AML-193 (cell line): ENCODE measurements at regions not wholly inside any gene's neighbourhood (a gene's known extent, or its start where the extent isn't known, plus 50 kb on each side); places are given as distances from the start of the nearest gene placed in this dataset.
"Not testable (repeated sequence)": the region's sequence is repeated elsewhere in the genome, so short reads cannot be mapped to it uniquely, and the experiment has no call there.

Experiments used
- DNase-seq, 2 experiments: peaks; one replicate each; lab custom pipeline; 2025; lab: John Stamatoyannopoulos, UW

- DNase-seq: not testable (repeated sequence)
Observed at GRCh38 chr2:131639001-131639620, 111.4 kb downstream of the CCDC74A start.

- peak in 1 of 2 experiments; percentile 17 for DNase-seq
Observed at GRCh38 chr2:131641414-131642206, 113.9 kb downstream of the CCDC74A start.

GRCh38 chr2:131643180-131643579, 115.5 kb downstream of the CCDC74A start:
- DNase-seq: not testable (repeated sequence)

- no peak for DNase-seq
Observed at GRCh38 chr2:131645177-131645765, 117.6 kb downstream of the CCDC74A start.

DNA sequence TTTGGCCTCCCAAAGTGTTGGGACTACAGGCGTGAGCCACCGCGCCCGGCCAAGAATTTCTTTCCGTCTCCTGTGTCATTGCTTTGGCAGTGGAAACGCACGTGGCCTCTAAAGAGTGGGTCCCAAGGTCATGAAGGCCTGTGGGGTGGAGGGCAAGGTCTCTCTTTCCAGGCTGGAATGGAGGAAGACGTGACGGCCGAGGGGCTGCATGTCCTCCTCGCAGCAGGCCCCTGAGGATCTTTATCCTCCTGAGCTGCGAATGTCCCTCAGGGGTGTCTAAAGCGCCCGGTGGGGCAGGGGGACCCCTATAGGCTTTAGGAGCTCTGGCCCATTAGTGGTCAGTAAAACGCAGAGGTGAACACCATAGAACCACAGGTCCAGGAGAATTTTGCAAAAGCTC, 118.5 kb downstream of the CCDC74A start:
- DNase-seq: not testable (repeated sequence)

DNA sequence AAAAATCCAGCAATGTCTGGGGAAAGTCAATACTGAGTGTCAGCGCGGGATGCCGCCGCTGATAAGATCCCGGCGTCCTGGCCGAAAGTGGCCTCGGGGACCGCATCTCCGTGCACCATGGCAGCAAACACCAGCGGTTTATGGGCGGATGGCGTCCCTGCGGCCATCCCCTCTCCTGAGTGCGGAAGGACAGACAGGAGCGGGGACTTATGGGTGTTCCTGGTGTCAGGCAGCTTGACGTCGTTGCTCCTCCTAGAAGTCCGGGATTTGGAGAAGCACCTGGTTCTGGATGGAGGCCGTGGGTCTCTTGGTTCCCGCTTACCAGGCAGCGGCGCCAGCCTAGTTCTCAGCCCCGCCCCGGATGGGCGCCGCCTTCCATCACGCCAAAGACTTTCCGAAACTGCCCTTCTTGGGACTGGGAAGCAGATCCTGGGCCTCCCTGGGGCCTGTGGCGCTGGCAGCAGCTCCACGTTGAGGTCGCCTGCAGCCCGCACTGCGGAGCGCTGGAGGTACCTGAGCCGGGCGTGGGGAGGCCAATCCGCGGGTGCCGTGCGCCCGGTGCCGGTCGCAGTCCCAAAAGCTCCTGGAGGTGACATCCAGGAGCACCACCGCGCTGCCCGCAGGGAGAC, 119.1 kb downstream of the CCDC74A start:
- DNase-seq: no peak

DNA sequence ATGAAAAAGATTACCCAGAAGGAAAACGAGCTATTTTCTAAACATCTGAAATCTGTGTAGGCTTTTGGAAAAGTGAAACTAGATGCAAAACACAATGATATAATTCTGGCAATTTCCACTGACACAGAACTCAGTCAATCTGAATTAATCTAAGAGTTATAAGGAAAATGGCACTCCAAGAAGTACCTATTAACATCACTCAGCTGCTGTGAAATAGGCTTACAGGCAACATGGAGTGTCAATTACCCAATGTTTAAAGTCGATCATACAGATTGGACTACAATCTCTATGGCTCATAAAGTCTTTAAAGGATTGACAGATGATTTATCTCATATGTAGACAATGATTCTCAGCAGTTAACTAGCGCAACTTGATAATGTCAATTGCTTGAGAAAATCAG, 120.9 kb downstream of the CCDC74A start:
- not testable (repeated sequence) for DNase-seq

- DNase-seq: not testable (repeated sequence)
Observed at GRCh38 chr2:131652246-131652645, 124.6 kb downstream of the CCDC74A start.

DNA sequence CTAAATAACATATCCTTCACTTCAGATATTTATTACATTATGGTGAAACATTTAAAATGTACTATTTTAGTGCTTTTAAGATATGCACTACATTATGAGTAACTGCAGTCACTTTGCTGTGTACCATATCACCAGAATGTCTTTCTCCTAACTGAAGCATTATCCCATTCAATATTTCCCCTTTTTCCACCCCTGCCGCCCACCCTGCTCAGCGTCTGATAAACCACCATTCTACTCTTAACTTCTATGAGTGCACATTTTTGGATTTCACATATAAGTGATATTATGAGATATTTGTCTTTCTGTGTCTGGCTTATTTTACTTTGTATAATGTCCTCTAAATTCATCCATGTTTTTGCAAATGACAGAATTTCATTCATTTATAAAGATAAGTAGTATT, 126.4 kb downstream of the CCDC74A start:
- not testable (repeated sequence) for DNase-seq

DNA sequence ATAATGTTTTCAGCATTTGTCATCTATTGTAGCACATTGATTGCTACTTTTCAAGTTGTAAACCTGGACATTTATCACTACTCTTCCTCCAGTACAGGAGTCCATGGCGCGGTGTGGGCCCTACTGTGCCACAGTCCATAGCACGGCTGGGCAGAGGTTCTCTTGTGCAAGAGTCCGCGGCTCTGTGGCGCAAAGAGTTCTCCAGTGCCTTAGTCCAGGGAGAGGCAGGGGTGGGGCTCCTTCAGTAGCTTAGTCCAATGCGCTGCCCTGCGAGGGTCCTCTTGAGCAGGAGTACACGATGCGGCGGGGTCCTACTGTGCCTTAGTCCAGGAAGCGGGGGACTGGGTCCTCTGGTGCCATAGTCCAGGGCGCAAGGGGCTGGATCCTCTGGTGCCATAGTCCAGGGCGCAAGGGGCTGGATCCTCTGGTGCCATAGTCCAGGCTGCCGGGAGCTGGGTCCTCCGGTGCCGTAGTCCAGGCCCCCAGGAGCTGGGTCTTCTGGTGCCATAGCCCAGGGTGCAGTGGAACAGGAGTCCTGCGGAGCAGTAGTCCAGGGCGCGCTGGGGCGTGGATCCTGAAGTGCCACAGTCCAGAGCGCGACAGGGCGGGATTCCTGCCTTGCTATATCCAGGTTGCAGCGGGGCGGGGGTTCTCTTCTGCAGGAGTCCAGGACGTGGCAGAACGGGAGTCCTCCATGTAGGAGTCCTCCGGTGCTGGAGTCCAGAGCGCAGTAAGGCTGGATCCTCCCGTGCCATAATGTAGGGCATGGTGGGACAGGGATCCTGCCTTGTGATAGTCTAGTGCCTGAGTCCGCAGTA, 129.3 kb downstream of the CCDC74A start:
- DNase-seq: no peak

DNA sequence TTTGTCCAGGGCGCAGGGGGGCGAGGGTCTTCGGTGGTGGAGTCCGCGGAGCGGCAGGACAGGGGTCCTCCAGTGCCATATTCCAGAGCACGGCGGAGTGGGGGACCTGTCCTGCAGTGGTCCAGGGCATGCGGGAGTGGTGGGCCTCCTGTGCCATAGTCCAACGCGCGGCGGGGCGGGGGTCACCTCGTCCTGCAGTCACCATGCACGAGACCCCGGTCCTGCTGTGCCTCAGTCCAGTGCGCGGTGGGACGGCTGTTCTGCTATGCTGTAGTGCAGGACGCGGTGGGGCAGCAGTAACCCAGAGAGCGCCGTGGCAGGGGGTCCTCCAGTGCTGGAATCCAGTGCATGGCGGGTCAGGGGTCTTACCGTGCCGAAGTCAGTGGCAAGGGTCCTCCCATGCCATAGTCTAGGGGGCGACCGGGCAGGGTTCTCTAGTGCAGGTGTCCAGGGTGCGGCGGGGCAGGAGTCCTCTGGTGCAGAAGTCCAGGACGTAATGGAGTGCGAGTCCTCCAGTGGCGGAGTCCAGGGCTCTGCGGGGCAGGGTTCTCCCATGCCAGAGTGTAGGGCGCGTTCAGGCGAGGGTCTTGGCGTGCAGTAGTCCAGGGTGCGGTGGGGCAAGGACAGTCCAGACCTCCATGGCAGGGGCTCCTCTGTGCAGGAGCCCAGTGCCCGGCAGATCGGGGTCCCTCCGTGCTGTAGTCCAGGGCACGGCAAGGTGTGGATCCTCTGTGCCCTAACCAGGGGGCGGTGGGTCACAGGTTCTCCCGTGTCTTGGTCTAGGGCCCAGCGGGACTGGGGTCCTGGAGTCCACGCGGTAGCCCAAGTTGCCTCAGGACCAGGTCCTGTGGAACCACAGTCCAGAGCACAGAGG, 130.4 kb downstream of the CCDC74A start:
- DNase-seq: no peak

- no peak for DNase-seq
Observed at GRCh38 chr2:131658769-131659131, 131.1 kb downstream of the CCDC74A start.

DNA sequence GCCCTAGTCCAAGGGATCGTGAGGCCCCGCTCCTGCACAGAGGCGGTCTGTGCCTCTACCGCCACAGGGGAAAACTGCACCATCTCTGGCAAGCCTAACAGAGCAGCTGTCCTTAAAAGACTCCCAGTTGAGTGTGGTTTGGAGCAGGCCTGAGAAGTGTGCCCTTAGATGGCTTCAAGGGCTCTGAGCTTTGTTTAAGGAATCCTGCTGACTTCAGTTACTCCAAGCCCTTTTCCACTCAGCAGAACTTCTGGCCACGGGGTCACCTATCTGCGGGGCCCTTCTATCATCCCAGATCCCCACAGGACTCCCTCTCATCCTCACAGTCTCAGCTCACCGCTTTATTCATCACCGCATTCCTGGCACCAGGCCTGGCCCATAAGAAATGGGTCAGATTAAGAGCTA, 131.5 kb downstream of the CCDC74A start:
- no peak for DNase-seq

DNA sequence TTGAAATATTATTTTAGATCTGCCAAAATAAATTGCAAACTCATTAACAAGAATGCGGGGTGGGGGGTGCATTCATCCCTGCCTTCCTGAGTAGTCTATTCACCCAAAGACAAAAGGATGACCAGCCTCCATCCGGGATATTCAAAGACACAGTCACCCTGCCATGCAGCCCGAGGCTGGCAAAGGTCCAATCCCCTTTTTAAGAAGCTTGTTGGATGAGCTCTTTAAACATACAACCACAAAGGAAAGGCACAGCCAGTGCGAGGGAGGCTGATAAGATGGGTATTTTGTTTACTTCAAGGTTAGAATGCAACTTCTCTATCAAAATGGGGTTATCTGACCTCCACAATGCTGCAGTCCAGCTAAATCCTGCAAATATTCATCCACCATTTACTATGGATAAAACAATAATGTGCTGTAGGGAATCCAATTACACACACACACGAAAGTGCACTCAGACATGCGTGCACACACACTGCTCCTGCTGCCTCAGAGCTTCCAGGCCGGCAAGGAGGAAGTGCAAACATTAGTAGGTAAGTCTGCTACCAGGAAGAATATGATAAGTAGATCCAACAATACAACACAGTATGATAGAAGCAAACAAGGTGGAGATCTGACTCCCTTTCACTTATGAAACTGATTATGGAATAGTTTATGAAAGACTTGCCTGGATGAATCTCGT, 133.6 kb downstream of the CCDC74A start:
- not testable (repeated sequence) for DNase-seq

GRCh38 chr2:131661884-131662535, 134.3 kb downstream of the CCDC74A start:
- not testable (repeated sequence) for DNase-seq

DNA sequence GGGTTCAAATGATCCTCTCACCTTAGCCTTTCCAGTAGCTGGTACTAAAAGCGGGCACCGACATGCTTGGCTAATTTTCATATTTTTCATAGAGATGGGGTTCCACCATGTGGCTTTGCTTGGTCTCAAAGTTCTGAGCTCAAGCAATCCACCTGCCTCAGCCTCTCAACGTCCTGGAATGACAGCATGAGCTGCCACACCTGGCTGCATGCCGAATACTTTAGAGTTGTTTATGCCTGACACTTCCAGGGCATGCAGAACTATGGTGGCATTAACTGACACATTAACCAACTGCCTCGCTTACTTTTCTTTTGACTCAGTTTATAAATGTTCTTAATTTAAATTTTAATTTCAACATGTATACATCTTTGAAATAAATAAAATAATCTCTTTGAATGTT, 135.8 kb downstream of the CCDC74A start:
- not testable (repeated sequence) for DNase-seq

DNA sequence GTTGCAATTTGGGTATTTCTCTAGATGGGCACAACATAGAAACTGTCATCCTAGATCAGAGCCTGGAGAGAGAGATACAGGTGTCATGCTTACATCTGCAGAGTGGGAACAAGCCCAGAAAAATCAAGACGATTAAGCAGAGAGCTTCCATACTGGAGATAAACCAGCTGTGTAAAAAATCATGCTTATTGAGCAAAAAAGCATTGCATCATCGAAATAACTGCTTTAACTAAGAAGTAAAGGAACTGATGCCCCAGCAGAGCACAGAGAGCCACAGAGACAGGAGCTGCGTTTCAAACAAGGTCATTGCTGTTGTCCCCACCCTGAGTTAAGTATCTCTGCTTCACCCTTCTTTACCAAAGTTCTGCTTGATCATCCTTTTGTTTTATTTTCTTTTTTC, 138.0 kb downstream of the CCDC74A start:
- peak in 1 of 2 experiments; percentile 8 for DNase-seq

GRCh38 chr2:131668794-131669540, 141.3 kb downstream of the CCDC74A start:
- DNase-seq: peak; percentile 5 to 17
